Adrenal gland (tissue), 5 donors: ENCODE measurements at regions not wholly inside any gene's neighbourhood (a gene's known extent, or its start where the extent isn't known, plus 50 kb on each side); places are given as distances from the start of the nearest gene placed in this dataset.

Experiments used
- CTCF ChIP-seq, 6 experiments: fragments of 450-650 bp in 4 of 6; fragments of 200-600 bp in 2 of 6; sonication (generic) in 1 of 6; IDR thresholded peaks; 1 replicate in 5 of 6; 2 replicates in 1 of 6; pipeline versions ENCODE4 v1.5.1 to v1.8.0; 2016 to 2021; ENCODE audit warnings: antibody characterized with exemption in 6 of 6, mild to moderate bottlenecking in 2 of 6, moderate library complexity in 1 of 6
- POLR2A ChIP-seq, 2 donors: fragments of 450-650 bp; IDR thresholded peaks; one replicate each; pipeline ENCODE4 v1.6.1; 2017; ENCODE audit warnings: antibody characterized with exemption in 2 of 2, mild to moderate bottlenecking in 2 of 2, moderate library complexity in 1 of 2
- donor health status: DM: no; HTN: no; CAD: no.

- TF ChIP-seq CTCF (IDR thresholded peaks at IDR 0.05): no peak
- TF ChIP-seq POLR2A (IDR thresholded peaks at IDR 0.05): no peak
Measured at GRCh38 chr2:239720361-239721360, 304.5 kb downstream of the NDUFA10 start.
